ENCODE measurements at regions not wholly inside any gene's neighbourhood (a gene's known extent, or its start where the extent isn't known, plus 50 kb on each side); places are given as distances from the start of the nearest gene placed in this dataset.

GRCh38 chr6:153401751-153402150, 270.7 kb upstream of the RGS17 start:
- TF ChIP-seq, protein P1, sequence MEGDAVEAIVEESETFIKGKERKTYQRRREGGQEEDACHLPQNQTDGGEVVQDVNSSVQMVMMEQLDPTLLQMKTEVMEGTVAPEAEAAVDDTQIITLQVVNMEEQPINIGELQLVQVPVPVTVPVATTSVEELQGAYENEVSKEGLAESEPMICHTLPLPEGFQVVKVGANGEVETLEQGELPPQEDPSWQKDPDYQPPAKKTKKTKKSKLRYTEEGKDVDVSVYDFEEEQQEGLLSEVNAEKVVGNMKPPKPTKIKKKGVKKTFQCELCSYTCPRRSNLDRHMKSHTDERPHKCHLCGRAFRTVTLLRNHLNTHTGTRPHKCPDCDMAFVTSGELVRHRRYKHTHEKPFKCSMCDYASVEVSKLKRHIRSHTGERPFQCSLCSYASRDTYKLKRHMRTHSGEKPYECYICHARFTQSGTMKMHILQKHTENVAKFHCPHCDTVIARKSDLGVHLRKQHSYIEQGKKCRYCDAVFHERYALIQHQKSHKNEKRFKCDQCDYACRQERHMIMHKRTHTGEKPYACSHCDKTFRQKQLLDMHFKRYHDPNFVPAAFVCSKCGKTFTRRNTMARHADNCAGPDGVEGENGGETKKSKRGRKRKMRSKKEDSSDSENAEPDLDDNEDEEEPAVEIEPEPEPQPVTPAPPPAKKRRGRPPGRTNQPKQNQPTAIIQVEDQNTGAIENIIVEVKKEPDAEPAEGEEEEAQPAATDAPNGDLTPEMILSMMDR (conservative IDR thresholded peaks at IDR 0.05; ENCODE audit: low read depth, low read length), result no peak
- TF ChIP-seq POLR2A (IDR thresholded peaks at IDR 0.05; ENCODE audit: low read depth, low read length) (no peak), SMC3 (IDR thresholded peaks at IDR 0.05; ENCODE audit: low read depth, low read length) (no peak)
- TF ChIP-seq, protein P2, sequence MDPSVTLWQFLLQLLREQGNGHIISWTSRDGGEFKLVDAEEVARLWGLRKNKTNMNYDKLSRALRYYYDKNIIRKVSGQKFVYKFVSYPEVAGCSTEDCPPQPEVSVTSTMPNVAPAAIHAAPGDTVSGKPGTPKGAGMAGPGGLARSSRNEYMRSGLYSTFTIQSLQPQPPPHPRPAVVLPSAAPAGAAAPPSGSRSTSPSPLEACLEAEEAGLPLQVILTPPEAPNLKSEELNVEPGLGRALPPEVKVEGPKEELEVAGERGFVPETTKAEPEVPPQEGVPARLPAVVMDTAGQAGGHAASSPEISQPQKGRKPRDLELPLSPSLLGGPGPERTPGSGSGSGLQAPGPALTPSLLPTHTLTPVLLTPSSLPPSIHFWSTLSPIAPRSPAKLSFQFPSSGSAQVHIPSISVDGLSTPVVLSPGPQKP (IDR thresholded peaks at IDR 0.05; ENCODE audit: borderline replicate concordance, low read depth, low read length), result no peak
